H9 (cell line): ENCODE measurements at regions not wholly inside any gene's neighbourhood (a gene's known extent, or its start where the extent isn't known, plus 50 kb on each side); places are given as distances from the start of the nearest gene placed in this dataset.

Source experiments
- DNase-seq: peaks from one replicate; pipeline ENCODE4 v3.0.0-alpha.2; 2017
- H2AFZ ChIP-seq: one replicate; pipeline ENCODE4 v1.6.1; 2013; ENCODE audit warnings: mild to moderate bottlenecking, low read length, control low read depth, moderate library complexity
- H2AK5ac ChIP-seq: 2 replicates; pipeline ENCODE4 v1.6.1; 2013; ENCODE audit warnings: low read length, control low read depth, mixed read lengths; ENCODE audit not compliant: insufficient read length
- H2BK120ac ChIP-seq: one replicate; pipeline ENCODE4 v1.6.1; 2013; ENCODE audit warnings: low read depth, mild to moderate bottlenecking, low read length, control low read depth, inconsistent platforms; ENCODE audit not compliant: poor library complexity, severe bottlenecking
- H2BK12ac ChIP-seq: 2 replicates; pipeline ENCODE4 v1.6.1; 2013; ENCODE audit warnings: low read length, control low read depth, mixed read lengths, low read depth; ENCODE audit not compliant: insufficient read length
- H2BK15ac ChIP-seq: 2 replicates; pipeline ENCODE4 v1.6.1; 2013; ENCODE audit warnings: low read depth, low read length, control low read depth
- H2BK20ac ChIP-seq: one replicate; pipeline ENCODE4 v1.6.1; 2013; ENCODE audit warnings: low read depth, mild to moderate bottlenecking, low read length, control low read depth, inconsistent platforms; ENCODE audit not compliant: poor library complexity, severe bottlenecking
- H2BK5ac ChIP-seq: 2 replicates; pipeline ENCODE4 v1.6.1; 2013; ENCODE audit warnings: low read length, control low read depth, mixed read lengths; ENCODE audit not compliant: insufficient read length
- H3K14ac ChIP-seq: 2 replicates; pipeline ENCODE4 v1.6.1; 2013; ENCODE audit warnings: low read length, control low read depth; ENCODE audit not compliant: insufficient read depth
- H3K18ac ChIP-seq: 2 replicates; pipeline ENCODE4 v1.6.1; 2013; ENCODE audit warnings: low read depth, mild to moderate bottlenecking, mixed read lengths, low read length, control low read depth; ENCODE audit not compliant: insufficient read length
- H3K23ac ChIP-seq: 2 replicates; pipeline ENCODE4 v1.6.1; 2013; ENCODE audit warnings: low read length, control low read depth, mixed read lengths, low read depth; ENCODE audit not compliant: insufficient read length
- H3K23me2 ChIP-seq: 2 replicates; pipeline ENCODE4 v1.6.1; 2013; ENCODE audit warnings: low read depth, mild to moderate bottlenecking, mixed read lengths, low read length, control low read depth; ENCODE audit not compliant: insufficient read length, poor library complexity, severe bottlenecking
- H3K27ac ChIP-seq: 2 replicates; pipeline ENCODE4 v1.5.1; 2013; ENCODE audit warnings: low read length, control low read depth, mixed read lengths, low read depth; ENCODE audit not compliant: insufficient read length
- H3K27me3 ChIP-seq: 2 replicates; pipeline ENCODE4 v1.6.1; 2013; ENCODE audit warnings: low read length, control low read depth, inconsistent platforms; ENCODE audit not compliant: insufficient read depth
- H3K4ac ChIP-seq: 2 replicates; pipeline ENCODE4 v1.6.1; 2013; ENCODE audit warnings: low read depth, mild to moderate bottlenecking, control low read depth, inconsistent platforms, low read length, moderate library complexity
- H3K4me1 ChIP-seq: 2 replicates; pipeline ENCODE4 v1.6.1; 2013; ENCODE audit warnings: low read length, control low read depth, inconsistent platforms; ENCODE audit not compliant: insufficient read depth
- H3K4me2 ChIP-seq: 2 replicates; pipeline ENCODE4 v1.6.1; 2013; ENCODE audit warnings: low read length, control low read depth, mixed read lengths; ENCODE audit not compliant: insufficient read length, insufficient read depth
- H3K56ac ChIP-seq: 2 replicates; pipeline ENCODE4 v1.6.1; 2013; ENCODE audit warnings: low read depth, mild to moderate bottlenecking, mixed read lengths, low read length, control low read depth; ENCODE audit not compliant: insufficient read length
- H3K79me1 ChIP-seq: 2 replicates; pipeline ENCODE4 v1.6.1; 2013; ENCODE audit warnings: low read depth, mild to moderate bottlenecking, moderate library complexity, low read length, control low read depth, inconsistent platforms; ENCODE audit not compliant: insufficient read depth, poor library complexity, severe bottlenecking
- H3K79me2 ChIP-seq: 2 replicates; pipeline ENCODE4 v1.6.1; 2013; ENCODE audit warnings: low read length, control low read depth, inconsistent platforms; ENCODE audit not compliant: insufficient read depth
- H3K9ac ChIP-seq: 2 replicates; pipeline ENCODE4 v1.6.1; 2013; ENCODE audit warnings: low read length, control low read depth, mixed read lengths; ENCODE audit not compliant: insufficient read length; ENCODE audit errors: extremely low read depth
- H3K9me3 ChIP-seq: one replicate; pipeline ENCODE4 v1.6.1; 2013; ENCODE audit warnings: low read depth, low read length, inconsistent platforms; ENCODE audit not compliant: control insufficient read depth
- H3T11ph ChIP-seq: one replicate; pipeline ENCODE4 v1.6.1; 2013; ENCODE audit warnings: mild to moderate bottlenecking, low read length, control low read depth, inconsistent platforms
- H4K20me1 ChIP-seq: one replicate; pipeline ENCODE4 v1.6.1; 2013; ENCODE audit not compliant: control insufficient read depth, insufficient read length, insufficient read depth
- H4K5ac ChIP-seq: 2 replicates; pipeline ENCODE4 v1.6.1; 2013; ENCODE audit warnings: low read depth, mild to moderate bottlenecking, mixed read lengths, low read length, control low read depth; ENCODE audit not compliant: insufficient read length
- H4K8ac ChIP-seq: replicated peaks from 2 replicates; pipeline ENCODE4 v1.6.1; 2013; ENCODE audit warnings: low read length, control low read depth, mixed read lengths, low read depth; ENCODE audit not compliant: insufficient read length
- H4K91ac ChIP-seq: 2 replicates; pipeline ENCODE4 v1.6.1; 2013; ENCODE audit warnings: low read depth, mild to moderate bottlenecking, moderate library complexity, mixed read lengths, low read length, control low read depth; ENCODE audit not compliant: insufficient read length
- H3K27ac Mint-ChIP-seq, 3 experiments: 2 replicates in 2 of 3; 3 replicates in 1 of 3; pipeline ENCODE4 v1.8.0; 2020 to 2021; ENCODE audit warnings: mixed read lengths in 3 of 3, mild to moderate bottlenecking in 1 of 3, moderate library complexity in 1 of 3
- H3K27me3 Mint-ChIP-seq: 2 replicates; pipeline ENCODE4 v1.8.0; 2021; ENCODE audit warnings: low read depth, mild to moderate bottlenecking, moderate library complexity, mixed read lengths
- H3K36me3 Mint-ChIP-seq, 3 experiments: 2 replicates in 2 of 3; 3 replicates in 1 of 3; pipeline ENCODE4 v1.8.0; 2020 to 2021; ENCODE audit warnings: low read depth in 3 of 3, mixed read lengths in 3 of 3; ENCODE audit not compliant: insufficient read depth in 1 of 3
- H3K4me1 Mint-ChIP-seq, 2 experiments: 2 replicates each; pipeline ENCODE4 v1.8.0; 2020; ENCODE audit warnings: mixed read lengths in 2 of 2
- H3K4me3 Mint-ChIP-seq, 2 experiments: 2 replicates in 1 of 2; 3 replicates in 1 of 2; pipeline ENCODE4 v1.8.0; 2020 to 2021; ENCODE audit warnings: mild to moderate bottlenecking in 2 of 2, mixed read lengths in 2 of 2, moderate library complexity in 1 of 2
- H3K9me3 Mint-ChIP-seq, 2 experiments: 2 replicates in 1 of 2; 3 replicates in 1 of 2; pipeline ENCODE4 v1.8.0; 2020; ENCODE audit warnings: mild to moderate bottlenecking in 2 of 2, mixed read lengths in 2 of 2, moderate library complexity in 1 of 2
- CTCF ChIP-seq: fragments of 200-600 bp; sonication (generic); conservative IDR thresholded peaks from 3 replicates; pipeline ENCODE4 v1.8.0; 2021; ENCODE audit warnings: antibody characterized with exemption, mild to moderate bottlenecking
- WGBS: extraction: QIAGEN DNeasy Blood & Tissue Kit; methylation state at CpG from one replicate; pipeline ENCODE4 v1.1.7; 2013; ENCODE audit warnings: missing lambda C conversion rate, low lambda C conversion rate, mixed read lengths; ENCODE audit not compliant: insufficient read length; ENCODE audit errors: extremely low coverage; 5-methylcytosine and 5-hydroxymethylcytosine counted together

DNA sequence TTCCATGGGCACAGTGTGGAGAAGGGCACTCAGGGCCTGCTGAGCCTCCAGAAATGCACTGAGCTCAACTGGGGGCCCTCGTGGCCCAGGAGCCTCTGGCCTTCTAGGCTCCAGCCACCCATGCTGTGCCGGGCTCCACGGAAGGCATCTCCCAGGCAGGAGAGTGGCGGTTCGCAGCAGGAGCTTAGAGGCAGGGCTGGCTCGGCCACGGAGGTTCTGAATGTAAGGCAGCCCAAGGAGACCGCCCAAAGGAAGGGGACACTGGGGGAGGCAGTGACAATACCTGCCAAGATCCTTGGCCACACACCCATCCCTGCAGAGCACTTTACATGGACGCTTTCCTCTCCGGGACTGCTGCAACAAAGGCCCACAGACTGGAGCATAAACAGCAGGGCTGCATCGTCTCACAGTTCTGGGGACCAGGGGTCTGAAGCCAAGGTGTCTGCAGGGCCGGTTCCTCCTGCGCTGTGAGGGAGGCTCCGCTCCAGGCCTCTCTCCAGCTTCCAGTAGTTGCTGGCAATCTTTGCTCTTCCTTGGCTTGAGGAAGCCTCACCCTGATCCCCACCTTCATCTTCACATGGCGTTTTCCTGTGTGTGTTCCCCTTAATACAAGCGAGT is 128.2 kb upstream of the CDH4 start:
- Histone ChIP-seq H3K23me2 (no peaks in the 10 kb centered on the region), H3K23ac (no peak overlapping the region), H3K4ac (no peak overlapping the region), H3K79me2 (no peaks in the 10 kb centered on the region), H4K20me1 (no peaks in the 10 kb centered on the region), H2AFZ (no peak overlapping the region), H3K9ac (no peak overlapping the region), H3K4me2 (no peak overlapping the region), H3T11ph (no peak overlapping the region), H4K5ac (no peak overlapping the region), H2BK5ac (no peak overlapping the region), H3K79me1 (no peaks in the 10 kb centered on the region), H3K18ac (no peak overlapping the region), H3K9me3 (no peaks in the 10 kb centered on the region), H3K4me1 (no peaks in the 10 kb centered on the region), H2BK20ac (no peak overlapping the region), H3K27me3 (no peaks in the 10 kb centered on the region), H3K27ac (no peak overlapping the region), H3K56ac (no peak overlapping the region), H2BK120ac (no peak overlapping the region), H4K8ac (no peak overlapping the region), H2BK12ac (no peak overlapping the region), H4K91ac (no peak overlapping the region), H2BK15ac (no peak overlapping the region), H2AK5ac (no peak overlapping the region), H3K14ac (no peak overlapping the region)
- no peak overlapping the region for H3K27ac Mint-ChIP-seq
- no peak overlapping the region for H3K4me3 Mint-ChIP-seq
- TF ChIP-seq CTCF = no peak
- no CpG with 5 or more reads among the region's 16 CpGs for WGBS
- peaks cover 3 to 4% of the 10 kb centered on the region in 2 experiments; a peak in 3 of 5 replicates for H3K9me3 Mint-ChIP-seq
- H3K36me3 Mint-ChIP-seq = no peaks in the 10 kb centered on the region; a peak in 1 of 7 replicates
- peaks cover 41% of the 10 kb centered on the region for H3K27me3 Mint-ChIP-seq
- no peak for DNase-seq
- peaks cover 15 to 27% of the 10 kb centered on the region in 2 experiments for H3K4me1 Mint-ChIP-seq
